ENCODE measurements at regions not wholly inside any gene's neighbourhood (a gene's known extent, or its start where the extent isn't known, plus 50 kb on each side); places are given as distances from the start of the nearest gene placed in this dataset.
A peak's percentile ranks its signal among the peaks of the same experiment; 100 is the strongest.

DNA sequence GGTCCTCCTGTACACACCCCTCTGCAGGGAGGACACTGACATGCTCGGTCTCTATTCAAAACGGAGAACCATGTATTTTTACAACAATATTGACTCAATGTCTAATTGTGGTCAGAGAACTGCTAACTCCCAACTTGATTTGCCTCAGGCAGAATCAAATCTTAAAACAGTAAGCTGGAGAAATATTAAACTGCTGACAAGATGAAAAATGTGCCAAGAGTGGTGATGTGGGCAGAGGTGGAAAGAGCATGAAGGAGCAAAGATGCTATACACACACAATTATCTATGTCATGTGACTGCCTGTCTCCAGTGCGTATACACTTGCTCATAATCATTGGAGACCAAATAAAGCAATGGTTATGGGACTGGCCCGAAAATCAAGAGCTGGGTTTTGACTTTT lies 556.1 kb upstream of the ZNF608 start:
- no peak for DNase-seq

DNA sequence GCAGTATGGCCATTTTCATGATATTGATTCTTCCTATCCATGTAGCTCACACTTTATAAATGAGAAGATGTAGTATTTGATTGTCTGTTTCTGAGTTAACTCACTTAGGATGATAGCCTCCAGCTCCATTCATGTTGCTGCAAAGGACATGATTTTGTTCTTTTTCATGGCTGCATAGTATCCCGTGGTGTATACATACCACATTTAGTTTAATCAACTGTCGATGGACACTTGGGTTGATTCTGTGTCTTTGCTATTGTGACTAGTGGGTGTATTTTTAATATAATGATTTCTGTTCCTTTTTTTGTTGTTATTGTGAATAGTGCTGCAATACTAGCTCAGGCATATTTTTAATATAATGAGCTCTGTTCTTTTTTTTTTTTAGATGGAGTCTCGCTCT lies 560.3 kb upstream of the ZNF608 start:
- DNase-seq = no peak

- no peak for DNase-seq
Measured at GRCh38 chr5:125310749-125311148, 564.3 kb upstream of the ZNF608 start.

GRCh38 chr5:125311743-125312142 lies 565.3 kb upstream of the ZNF608 start:
- DNase-seq = no peak

DNA sequence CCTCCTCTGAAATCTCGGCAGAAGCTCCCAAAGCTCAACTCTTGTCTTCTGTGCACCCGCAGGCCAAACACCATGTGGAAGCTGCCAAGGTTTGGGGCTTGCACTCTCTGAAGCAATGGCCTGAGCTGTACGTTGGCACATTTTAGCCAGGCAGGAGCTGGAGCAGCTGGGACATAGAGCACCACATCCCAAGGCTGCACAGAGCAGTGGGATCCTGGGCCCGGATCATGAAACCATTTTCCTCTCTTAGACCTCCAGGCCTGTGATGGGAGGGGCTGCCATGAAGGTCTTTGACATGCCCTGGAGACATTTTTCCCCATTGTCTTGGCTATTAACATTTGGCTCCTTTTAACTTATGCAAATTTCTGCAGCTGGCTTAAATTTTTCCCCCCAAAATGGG lies 567.1 kb upstream of the ZNF608 start:
- no peak for DNase-seq

DNA sequence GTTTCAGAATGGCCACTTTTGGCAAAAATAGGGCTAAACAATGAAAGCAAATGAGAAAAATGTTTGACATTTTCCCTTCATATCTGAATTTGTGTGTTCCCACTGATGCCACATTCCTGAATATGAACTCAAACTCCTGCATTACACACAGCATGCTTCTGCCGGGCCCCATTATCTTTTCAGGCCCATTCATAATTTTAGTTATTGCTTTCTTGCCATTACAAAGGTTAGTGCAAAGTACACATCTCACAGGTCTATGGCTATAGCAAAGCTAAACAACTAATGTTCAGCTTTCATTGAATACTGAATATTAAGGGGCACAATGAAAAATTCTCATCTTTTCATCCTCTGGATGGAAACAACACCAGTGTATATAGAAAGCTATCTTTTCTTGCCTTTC lies 568.9 kb upstream of the ZNF608 start:
- DNase-seq = no peak

GRCh38 chr5:125316391-125316790 lies 570.0 kb upstream of the ZNF608 start:
- DNase-seq = no peak

DNA sequence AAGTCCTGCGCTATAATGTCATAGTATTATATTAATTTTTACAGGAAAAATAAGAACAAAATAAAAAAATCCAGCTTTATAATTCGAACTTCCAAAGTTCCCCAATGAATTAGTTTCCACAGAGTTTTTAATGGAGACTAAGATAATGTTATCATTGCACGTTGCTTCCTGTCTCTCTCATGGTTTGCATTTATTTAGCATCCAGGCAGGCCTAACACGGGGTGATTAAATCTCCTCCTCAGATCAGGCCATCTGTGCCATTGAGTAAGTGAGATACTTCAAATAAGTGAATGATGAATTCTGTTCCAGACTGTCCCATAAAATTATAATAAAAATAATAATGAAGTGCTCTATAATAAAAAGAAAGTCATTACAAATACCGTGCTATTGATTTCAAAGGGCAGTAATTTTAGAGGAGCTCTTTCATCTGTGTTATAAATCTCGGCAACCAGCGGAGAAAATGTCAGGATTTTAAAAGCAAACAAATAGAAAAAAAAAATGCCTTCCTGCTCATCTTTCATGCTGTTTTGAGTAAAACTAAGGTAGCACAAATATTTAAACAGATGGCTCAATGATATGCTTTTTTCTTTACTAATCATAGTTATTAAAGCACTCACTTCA lies 570.6 kb upstream of the ZNF608 start:
- DNase-seq = peak; percentile 74 to 82

DNA sequence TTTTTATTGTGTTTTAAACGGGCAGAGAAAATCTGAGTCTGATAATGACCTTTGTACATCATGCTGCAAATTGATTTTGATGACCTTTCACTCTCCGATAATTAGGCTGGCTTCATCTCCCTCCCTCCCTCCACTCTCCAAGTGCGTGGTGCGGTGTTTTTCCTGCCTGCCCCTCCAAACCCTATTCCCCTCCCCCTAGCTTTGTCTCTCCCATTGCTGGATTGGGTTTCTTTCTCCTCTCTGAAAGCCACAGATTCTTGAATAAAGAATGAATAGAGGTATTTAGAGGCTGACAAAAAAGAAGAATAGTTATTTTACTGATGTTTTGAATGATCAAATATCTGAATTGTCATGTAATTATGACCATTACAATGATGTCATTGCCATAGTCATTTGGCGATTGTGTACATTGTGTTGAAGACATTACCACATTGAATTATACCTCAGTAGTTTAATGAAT lies 571.1 kb upstream of the ZNF608 start:
- peak; percentile 89 for DNase-seq

DNA sequence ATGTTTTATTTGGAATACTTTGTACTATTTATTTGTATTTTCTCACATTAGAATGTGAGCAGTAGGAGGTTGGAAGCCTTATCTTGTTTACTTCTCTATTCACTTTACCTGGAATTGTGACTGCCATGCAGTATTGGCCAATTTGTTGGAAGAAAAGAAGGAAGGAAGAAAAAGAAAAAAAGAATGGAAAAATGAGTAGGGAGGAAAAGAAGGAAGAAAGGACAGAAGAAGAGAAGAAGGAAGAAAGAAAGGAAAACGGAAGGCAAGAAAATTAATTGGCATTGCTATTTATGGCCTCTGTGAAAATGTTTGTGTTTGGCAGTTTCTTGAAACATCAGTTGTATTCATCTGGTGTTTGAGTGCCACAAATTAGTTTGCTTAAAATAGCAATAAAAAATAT lies 575.2 kb upstream of the ZNF608 start:
- no peak for DNase-seq

DNA sequence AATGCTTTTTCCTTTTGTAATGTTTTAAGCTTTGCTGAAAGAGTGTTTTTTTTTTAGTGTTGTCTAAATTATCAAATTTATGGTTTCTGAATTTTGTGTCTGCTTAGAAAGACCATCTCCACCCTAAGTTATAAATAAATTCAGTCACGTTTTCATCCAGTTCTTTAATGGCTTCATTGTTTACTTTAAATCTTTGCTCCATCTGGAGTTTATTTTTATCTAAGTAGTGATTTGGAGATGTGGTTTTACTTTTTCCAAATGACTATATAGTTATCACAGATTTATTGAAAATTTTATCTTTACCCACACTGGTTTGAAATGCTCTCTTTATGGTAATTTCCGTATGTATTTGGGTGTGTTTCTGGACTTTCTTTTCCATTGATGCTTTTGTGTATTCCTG lies 577.2 kb upstream of the ZNF608 start:
- no peak for DNase-seq

DNA sequence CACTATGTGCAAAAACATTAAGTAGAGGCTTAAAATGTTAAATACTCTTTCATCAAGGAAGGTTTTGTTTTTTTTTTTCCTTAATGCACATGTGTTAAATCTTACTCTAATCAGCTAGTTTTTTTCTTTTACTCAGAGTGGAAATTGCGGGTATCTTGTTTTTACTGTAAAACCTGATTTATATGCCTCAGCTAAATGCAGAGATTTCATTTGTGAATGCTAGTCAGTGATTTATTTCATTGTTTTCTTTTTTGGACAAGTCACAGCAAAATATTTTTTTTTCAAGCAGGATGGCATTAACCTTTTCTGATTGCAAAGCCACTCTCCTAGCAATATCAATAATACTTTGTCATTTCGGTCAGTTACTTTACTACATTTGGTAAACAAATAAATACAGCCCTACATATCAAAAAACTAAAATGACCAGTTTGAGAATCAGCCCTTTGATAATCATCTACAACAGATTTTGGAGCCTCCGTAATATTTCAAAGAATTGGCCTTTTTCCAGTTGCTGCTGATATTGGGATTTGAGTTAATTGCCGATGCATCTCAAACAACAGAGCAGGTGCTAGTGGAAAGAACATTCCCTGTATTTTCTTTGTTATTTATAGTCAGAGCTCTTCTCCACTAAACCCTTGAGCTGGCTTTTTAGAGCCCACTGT lies 579.2 kb upstream of the ZNF608 start:
- DNase-seq = peak in 1 of 2 experiments; percentile 86

DNA sequence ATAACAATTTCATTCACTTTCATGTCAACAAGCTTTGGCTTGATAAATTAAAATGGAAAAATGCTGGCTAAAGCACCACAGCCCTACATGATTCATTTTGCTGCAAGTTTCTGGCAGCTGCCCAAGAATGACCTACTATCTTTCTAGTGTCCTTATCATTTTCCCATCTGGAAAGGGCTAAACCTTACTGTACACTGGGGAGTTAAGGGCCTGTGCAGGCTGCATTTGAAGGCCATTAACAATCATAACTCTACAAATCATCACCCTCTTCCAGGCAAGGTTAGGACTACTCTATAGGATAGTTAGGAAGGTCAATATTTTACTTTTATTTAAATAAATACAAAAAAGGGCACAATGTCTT lies 579.7 kb upstream of the ZNF608 start:
- peak; percentile 81 to 86 for DNase-seq

- DNase-seq = no peak
Measured at GRCh38 chr5:125327676-125328075, 581.2 kb upstream of the ZNF608 start.

DNA sequence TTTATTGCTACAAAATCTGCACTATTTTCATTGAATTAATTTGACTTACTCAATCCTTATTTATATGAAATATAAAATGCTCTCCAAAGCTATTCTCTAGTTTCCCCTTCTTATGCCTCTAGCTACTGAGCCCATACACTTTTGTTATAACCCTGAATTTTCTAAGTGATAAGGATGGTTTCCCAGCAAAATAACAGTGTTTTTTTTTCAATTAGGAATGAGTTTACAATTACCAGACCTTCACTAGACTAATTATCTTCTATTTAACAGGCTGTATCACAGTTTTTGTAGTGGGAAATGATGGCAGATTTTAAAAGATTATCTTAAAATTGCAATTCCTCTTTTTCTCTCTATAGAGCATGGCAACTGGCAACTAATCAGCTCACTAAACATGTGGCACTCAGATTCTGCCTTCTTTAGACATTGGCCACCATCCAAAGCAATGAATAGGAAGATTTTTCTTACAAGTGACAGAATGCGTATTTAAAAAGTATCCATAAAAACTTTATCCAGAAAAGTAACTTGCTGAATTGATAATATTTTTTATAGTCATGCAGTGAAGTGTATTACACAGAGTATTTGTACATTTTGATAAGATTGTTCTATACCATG lies 585.7 kb upstream of the ZNF608 start:
- no peak for DNase-seq

DNA sequence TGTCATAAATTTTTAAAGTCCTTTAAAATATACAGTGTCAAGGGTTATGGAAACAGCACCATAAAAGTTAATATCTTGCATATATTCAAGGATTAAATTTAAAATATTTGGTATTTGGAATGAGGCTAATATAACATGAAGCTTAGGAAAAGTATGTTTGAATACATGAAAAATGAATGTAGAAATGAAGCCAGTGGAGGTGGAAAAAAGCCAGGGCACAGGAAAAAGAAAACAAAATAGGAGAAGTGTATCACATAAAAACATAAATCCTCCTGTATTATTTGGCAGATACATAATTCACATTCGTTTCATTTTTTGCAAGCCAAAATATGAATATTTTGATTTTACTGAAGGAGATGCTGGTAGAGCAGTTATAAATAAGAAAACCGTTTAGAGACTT lies 587.0 kb upstream of the ZNF608 start:
- no peak for DNase-seq

DNA sequence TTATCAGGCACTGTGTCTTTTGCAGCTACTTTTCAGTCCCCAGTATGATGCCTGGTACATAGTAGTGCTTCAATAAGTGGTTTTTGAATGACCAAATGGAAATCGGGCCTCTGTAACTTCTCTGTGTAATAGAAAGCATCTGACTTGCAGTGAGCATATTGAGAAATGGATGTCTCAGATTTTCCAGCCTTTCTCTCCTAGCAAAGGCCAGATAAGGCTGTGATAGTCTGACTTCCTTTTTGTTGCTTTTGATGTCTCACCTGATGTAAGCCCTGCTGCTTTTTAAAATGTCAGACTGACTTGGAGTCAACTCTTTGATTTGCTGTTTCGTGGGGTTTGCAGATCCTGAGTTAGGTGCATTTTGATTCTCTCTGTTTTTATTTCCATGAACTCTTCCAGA lies 590.0 kb upstream of the ZNF608 start:
- no peak for DNase-seq

GRCh38 chr5:125337294-125337693 lies 590.9 kb upstream of the ZNF608 start:
- DNase-seq = no peak

GRCh38 chr5:125338440-125339174 lies 592.2 kb upstream of the ZNF608 start:
- no peak for DNase-seq

- no peak for DNase-seq
Measured at GRCh38 chr5:125341436-125341835, 595.0 kb upstream of the ZNF608 start.

DNA sequence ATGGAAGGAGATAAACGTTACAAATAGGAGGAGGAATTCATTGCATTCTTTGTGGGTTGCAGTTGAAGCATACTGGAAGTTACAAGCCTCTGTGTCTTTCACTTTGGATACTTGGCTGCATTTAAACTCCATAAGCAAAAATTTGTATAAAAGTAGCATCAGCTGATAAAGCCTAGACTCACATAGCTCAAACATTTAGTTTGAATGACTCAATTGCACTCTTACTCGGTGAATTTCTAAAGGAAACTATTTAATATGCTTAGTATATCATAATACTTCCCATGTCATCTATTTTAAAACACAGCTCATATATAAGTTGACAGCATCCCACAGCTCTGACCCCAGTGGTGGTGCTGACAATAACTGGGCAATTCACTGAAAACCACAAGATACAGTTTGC lies 596.6 kb upstream of the ZNF608 start:
- DNase-seq = no peak

DNA sequence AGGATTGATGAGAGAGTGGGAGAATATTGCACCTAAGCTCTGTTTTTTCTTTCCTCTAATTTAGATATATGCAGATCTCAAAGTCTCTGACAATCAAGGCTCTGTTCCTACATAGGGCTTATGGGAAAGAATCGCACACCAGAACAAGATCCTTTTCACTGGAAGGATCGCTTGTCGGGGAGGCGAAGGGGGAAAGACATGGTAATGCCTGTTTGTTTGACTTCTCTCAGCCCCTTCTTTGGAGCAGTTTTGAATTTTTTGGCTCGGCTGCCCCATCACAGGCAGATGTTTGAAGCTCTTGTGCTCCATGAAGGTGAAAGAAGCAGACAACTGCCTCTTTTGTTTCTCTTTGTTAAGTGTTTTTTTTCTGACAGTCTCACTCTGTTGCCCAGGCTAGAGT lies 599.9 kb upstream of the ZNF608 start:
- no peak for DNase-seq

DNA sequence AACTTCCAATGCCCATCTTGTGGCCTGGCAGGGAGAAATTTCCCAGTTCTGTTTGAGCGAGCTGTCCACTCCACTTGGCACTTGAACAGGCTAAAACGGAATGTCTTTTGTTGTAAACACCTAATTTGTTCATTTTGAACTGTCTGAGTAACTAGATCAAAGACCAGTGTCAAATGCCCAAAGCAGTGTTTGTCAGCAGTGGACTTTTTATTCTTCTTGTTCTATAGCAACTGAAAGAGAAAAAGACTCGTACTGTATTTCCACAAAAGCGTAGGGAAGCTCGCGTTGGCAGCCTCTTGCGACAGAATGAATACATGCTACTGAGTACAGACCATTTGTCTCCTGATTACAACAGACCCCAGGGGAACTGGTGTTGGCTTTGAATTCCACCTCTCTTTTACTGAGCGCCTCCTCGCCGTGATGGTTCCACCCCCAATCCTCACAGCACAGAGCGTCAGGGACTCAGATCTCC lies 601.8 kb upstream of the ZNF608 start:
- peak in 1 of 2 experiments; percentile 1 for DNase-seq

All from NCI-H1930 (cell line).